ENCODE measurements at regions not wholly inside any gene's neighbourhood (a gene's known extent, or its start where the extent isn't known, plus 50 kb on each side); places are given as distances from the start of the nearest gene placed in this dataset.

DNA sequence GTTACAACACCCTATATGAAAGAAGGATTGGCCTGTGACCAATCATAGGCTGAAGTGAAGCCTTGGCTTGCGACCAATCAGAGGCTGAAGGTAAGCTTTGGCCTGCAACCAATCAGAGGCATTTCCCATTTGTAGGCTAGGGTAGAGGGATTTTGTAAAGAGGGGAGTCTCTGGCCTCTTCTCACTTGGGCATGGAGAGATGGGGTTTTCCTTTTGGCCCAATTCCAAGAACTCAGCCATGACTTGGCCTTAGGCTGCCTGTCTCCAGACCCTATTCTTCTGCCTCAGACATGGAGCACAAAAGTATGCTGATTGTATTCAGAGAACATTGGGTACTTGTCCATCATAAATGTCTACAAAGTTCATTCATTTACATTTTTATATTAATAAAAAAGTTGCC is 308.3 kb downstream of the UTRN start:
- no TSS peak for BruUV-seq (replicated peaks)
- ATAC-seq: no peak

GRCh38 chr6:144594585-144594984 is 309.4 kb downstream of the UTRN start:
- no peaks in the 10 kb centered on the region for H4K20me1 ChIP-seq (ENCODE audit: low read length)
- ChIA-PET POLR2A (ENCODE audit: unreplicated experiment) (no interaction called here), CTCF (no interaction called here)

More for the DNA sequence above, 308.3 kb downstream of the UTRN start:
- Histone ChIP-seq H3K27ac (ENCODE audit: low read length) (no peak overlapping the region), H4K20me1 (ENCODE audit: low read length) (no peaks in the 10 kb centered on the region), H3K9me2 (replicated peaks; ENCODE audit: low read length) (no peaks in the 10 kb centered on the region), H3K36me3 (ENCODE audit: low read depth, low read length) (peaks cover 10% of the 10 kb centered on the region; the same call in 1 of the 2 replicates), H3K9me3 (ENCODE audit: low read length) (no peaks in the 10 kb centered on the region), H2AFZ (ENCODE audit: low read length) (no peak overlapping the region), H3K9ac (ENCODE audit: low read length) (no peak overlapping the region), H3F3A (ENCODE audit: low read length, unreplicated experiment) (no peaks in the 10 kb centered on the region), H3K4me2 (ENCODE audit: low read length) (no peak overlapping the region), H3K4me1 (ENCODE audit: insufficient read depth, low read length) (no peaks in the 10 kb centered on the region), H3K4me3 (ENCODE audit: low read length) (no peak overlapping the region), H3K27me3 (ENCODE audit: low read length) (no peaks in the 10 kb centered on the region), H3K79me2 (ENCODE audit: low read length) (no peaks in the 10 kb centered on the region)
- POLR2A ChIA-PET (ENCODE audit: unreplicated experiment): no interaction called here
- no peak for TF ChIP-seq EZH2 (IDR thresholded peaks at IDR 0.05; ENCODE audit: low read length, unreplicated experiment)
- TF ChIP-seq CTCF (conservative IDR thresholded peaks at IDR 0.05; ENCODE audit: low read depth, low read length): no peak
- no peak for TF ChIP-seq EZH2phosphoT487 (IDR thresholded peaks at IDR 0.05; ENCODE audit: borderline replicate concordance, low read length)
- intact Hi-C loops (cut with micrococcal nuclease): no loop called here
- no peak for DNase-seq
- CTCF ChIA-PET: no interaction called here

More at GRCh38 chr6:144594585-144594984, 309.4 kb downstream of the UTRN start:
- BruUV-seq (replicated peaks): no TSS peak
- Histone ChIP-seq H3K9me2 (replicated peaks; ENCODE audit: low read length) (no peaks in the 10 kb centered on the region), H3K4me1 (ENCODE audit: insufficient read depth, low read length) (no peaks in the 10 kb centered on the region), H3K36me3 (ENCODE audit: low read depth, low read length) (peaks cover 10% of the 10 kb centered on the region; the same call in 1 of the 2 replicates), H3F3A (ENCODE audit: low read length, unreplicated experiment) (no peaks in the 10 kb centered on the region), H3K9me3 (ENCODE audit: low read length) (no peaks in the 10 kb centered on the region), H3K9ac (ENCODE audit: low read length) (no peak overlapping the region), H3K27ac (ENCODE audit: low read length) (no peak overlapping the region), H3K79me2 (ENCODE audit: low read length) (no peaks in the 10 kb centered on the region), H3K4me3 (ENCODE audit: low read length) (no peak overlapping the region), H3K4me2 (ENCODE audit: low read length) (no peak overlapping the region), H3K27me3 (ENCODE audit: low read length) (no peaks in the 10 kb centered on the region), H2AFZ (ENCODE audit: low read length) (no peak overlapping the region)
- intact Hi-C loops (cut with micrococcal nuclease): no loop called here
- no peak for ATAC-seq
- no peak for DNase-seq
- TF ChIP-seq CTCF (conservative IDR thresholded peaks at IDR 0.05; ENCODE audit: low read depth, low read length) (no peak), EZH2phosphoT487 (IDR thresholded peaks at IDR 0.05; ENCODE audit: borderline replicate concordance, low read length) (no peak), EZH2 (IDR thresholded peaks at IDR 0.05; ENCODE audit: low read length, unreplicated experiment) (no peak)

Measured in PC-3 (cell line).